Endodermal cell (in vitro differentiated cells): ENCODE measurements at regions not wholly inside any gene's neighbourhood (a gene's known extent, or its start where the extent isn't known, plus 50 kb on each side); places are given as distances from the start of the nearest gene placed in this dataset.

Source experiments
- DNase-seq: peaks from one replicate; pipeline ENCODE4 v3.0.0-alpha.2; 2017
- H3K27ac ChIP-seq: 2 replicates; pipeline ENCODE4 v1.5.1; 2013; ENCODE audit warnings: mild to moderate bottlenecking, low read depth, low read length, moderate library complexity
- H3K27me3 ChIP-seq: 2 replicates; pipeline ENCODE4 v1.6.1; 2013; ENCODE audit warnings: mild to moderate bottlenecking, low read length, moderate library complexity; ENCODE audit not compliant: insufficient read depth, control insufficient read depth, poor library complexity, severe bottlenecking
- H3K36me3 ChIP-seq: 2 replicates; pipeline ENCODE4 v1.7.0; 2013; ENCODE audit warnings: mild to moderate bottlenecking, low read length, moderate library complexity; ENCODE audit not compliant: control insufficient read depth, insufficient read depth
- H3K4me1 ChIP-seq: one replicate; pipeline ENCODE4 v1.7.0; 2013; ENCODE audit warnings: low read length; ENCODE audit not compliant: control insufficient read depth, insufficient read depth
- H3K4me3 ChIP-seq: 2 replicates; pipeline ENCODE4 v1.5.1; 2013; ENCODE audit warnings: mild to moderate bottlenecking, low read length, moderate library complexity
- H3K9ac ChIP-seq: 2 replicates; pipeline ENCODE4 v1.6.1; 2013; ENCODE audit warnings: mild to moderate bottlenecking, low read length, moderate library complexity; ENCODE audit not compliant: poor library complexity, severe bottlenecking; ENCODE audit errors: extremely low read depth
- H3K9me3 ChIP-seq: 2 replicates; pipeline ENCODE4 v1.6.1; 2013; ENCODE audit warnings: mild to moderate bottlenecking, low read length, moderate library complexity; ENCODE audit not compliant: control insufficient read depth
- H3K27ac Mint-ChIP-seq: 2 replicates; pipeline ENCODE4 v1.8.0; 2020; ENCODE audit warnings: mixed read lengths
- H3K27me3 Mint-ChIP-seq: 2 replicates; pipeline ENCODE4 v1.8.0; 2021; ENCODE audit warnings: mild to moderate bottlenecking, mixed read lengths; ENCODE audit not compliant: insufficient read depth
- H3K36me3 Mint-ChIP-seq: 2 replicates; pipeline ENCODE4 v1.8.0; 2020; ENCODE audit warnings: low read depth, mixed read lengths
- H3K4me1 Mint-ChIP-seq: 2 replicates; pipeline ENCODE4 v1.8.0; 2020; ENCODE audit warnings: mixed read lengths
- H3K4me3 Mint-ChIP-seq: 2 replicates; pipeline ENCODE4 v1.8.0; 2020; ENCODE audit warnings: mild to moderate bottlenecking, moderate library complexity, mixed read lengths
- H3K9me3 Mint-ChIP-seq: 2 replicates; pipeline ENCODE4 v1.8.0; 2020; ENCODE audit warnings: mild to moderate bottlenecking, mixed read lengths
- whole genome bisulfite sequencing, 2 experiments: methylation state at CpG; one replicate each; pipeline versions ENCODE4 v1.1.5 to v1.1.7; 2013; ENCODE audit warnings: missing lambda C conversion rate in 2 of 2, mixed read lengths in 1 of 2; ENCODE audit not compliant: insufficient coverage in 1 of 2, insufficient read length in 1 of 2; 5-methylcytosine and 5-hydroxymethylcytosine counted together
- TF ChIP-seq, protein P1 (sequence below): fragments of 200-600 bp; sonication (generic); conservative IDR thresholded peaks from 2 replicates; pipeline ENCODE4 v1.5.0; 2021; ENCODE audit warnings: antibody characterized with exemption, mild to moderate bottlenecking

GRCh38 chr7:34396437-34397064 lies 261.5 kb upstream of the NPSR1 start:
- WGBS, 2 experiments, result 80 to 88% methylated on average over 1 to 2 of the region's 2 CpGs
- peaks cover 7% of the 10 kb centered on the region for H3K36me3 Mint-ChIP-seq
- H3K4me3 ChIP-seq, result peak overlapping the region; percentile 21

DNA sequence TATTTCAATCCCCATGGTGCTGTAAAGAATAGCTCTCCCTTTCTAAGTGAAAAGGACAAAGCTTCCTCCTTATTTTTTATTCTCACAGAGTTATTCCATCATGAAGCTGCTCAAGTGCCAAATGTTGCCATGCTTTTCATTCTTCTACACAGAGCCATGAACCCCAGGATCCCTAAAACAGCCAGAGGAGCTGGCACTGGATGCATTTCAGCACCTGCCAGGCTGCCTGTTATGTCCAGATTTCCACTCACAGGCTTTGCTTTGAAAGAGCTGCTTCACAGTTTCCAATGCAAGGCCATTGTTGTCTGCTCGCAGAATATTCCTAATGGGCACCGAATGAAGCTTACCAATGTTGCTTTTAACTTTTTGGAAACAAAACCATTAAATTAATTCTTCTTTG lies 256.2 kb upstream of the NPSR1 start:
- no peak for DNase-seq
- H3K4me1 Mint-ChIP-seq, result peaks cover 6% of the 10 kb centered on the region
- H3K27ac Mint-ChIP-seq, result no peak overlapping the region
- H3K4me3 ChIP-seq, result no peak overlapping the region
- H3K4me1 ChIP-seq, result peaks cover 6% of the 10 kb centered on the region
- H3K27ac ChIP-seq, result no peak overlapping the region
- 88% methylated on average over 2 of the region's 2 CpGs; no CpG with 5 or more reads in 1 of the 2 experiments for WGBS, 2 experiments
- no peaks in the 10 kb centered on the region for H3K27me3 ChIP-seq
- peaks cover 46% of the 10 kb centered on the region for H3K36me3 ChIP-seq
- H3K9me3 ChIP-seq, result peaks cover 37% of the 10 kb centered on the region
- TF ChIP-seq, protein P1, sequence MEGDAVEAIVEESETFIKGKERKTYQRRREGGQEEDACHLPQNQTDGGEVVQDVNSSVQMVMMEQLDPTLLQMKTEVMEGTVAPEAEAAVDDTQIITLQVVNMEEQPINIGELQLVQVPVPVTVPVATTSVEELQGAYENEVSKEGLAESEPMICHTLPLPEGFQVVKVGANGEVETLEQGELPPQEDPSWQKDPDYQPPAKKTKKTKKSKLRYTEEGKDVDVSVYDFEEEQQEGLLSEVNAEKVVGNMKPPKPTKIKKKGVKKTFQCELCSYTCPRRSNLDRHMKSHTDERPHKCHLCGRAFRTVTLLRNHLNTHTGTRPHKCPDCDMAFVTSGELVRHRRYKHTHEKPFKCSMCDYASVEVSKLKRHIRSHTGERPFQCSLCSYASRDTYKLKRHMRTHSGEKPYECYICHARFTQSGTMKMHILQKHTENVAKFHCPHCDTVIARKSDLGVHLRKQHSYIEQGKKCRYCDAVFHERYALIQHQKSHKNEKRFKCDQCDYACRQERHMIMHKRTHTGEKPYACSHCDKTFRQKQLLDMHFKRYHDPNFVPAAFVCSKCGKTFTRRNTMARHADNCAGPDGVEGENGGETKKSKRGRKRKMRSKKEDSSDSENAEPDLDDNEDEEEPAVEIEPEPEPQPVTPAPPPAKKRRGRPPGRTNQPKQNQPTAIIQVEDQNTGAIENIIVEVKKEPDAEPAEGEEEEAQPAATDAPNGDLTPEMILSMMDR, result no peak
- peaks cover 16% of the 10 kb centered on the region for H3K9me3 Mint-ChIP-seq
- H3K36me3 Mint-ChIP-seq, result peaks cover 8% of the 10 kb centered on the region
- H3K4me3 Mint-ChIP-seq, result no peak overlapping the region
- no peak overlapping the region for H3K9ac ChIP-seq
- no peaks in the 10 kb centered on the region for H3K27me3 Mint-ChIP-seq

More at GRCh38 chr7:34396437-34397064, 261.5 kb upstream of the NPSR1 start:
- no peaks in the 10 kb centered on the region for H3K27me3 Mint-ChIP-seq
- H3K27me3 ChIP-seq, result no peaks in the 10 kb centered on the region
- peak overlapping the region; percentile 52 for H3K27ac Mint-ChIP-seq
- H3K4me1 Mint-ChIP-seq, result peaks cover 19% of the 10 kb centered on the region
- DNase-seq, result no peak
- no peaks in the 10 kb centered on the region for H3K4me1 ChIP-seq
- H3K36me3 ChIP-seq, result peaks cover 65% of the 10 kb centered on the region
- H3K4me3 Mint-ChIP-seq, result no peak overlapping the region
- TF ChIP-seq, protein P1, result no peak
- H3K9me3 ChIP-seq, result peaks cover 73% of the 10 kb centered on the region
- H3K9me3 Mint-ChIP-seq, result peaks cover 13% of the 10 kb centered on the region
- H3K9ac ChIP-seq, result no peak overlapping the region
- H3K27ac ChIP-seq, result no peak overlapping the region

DNA sequence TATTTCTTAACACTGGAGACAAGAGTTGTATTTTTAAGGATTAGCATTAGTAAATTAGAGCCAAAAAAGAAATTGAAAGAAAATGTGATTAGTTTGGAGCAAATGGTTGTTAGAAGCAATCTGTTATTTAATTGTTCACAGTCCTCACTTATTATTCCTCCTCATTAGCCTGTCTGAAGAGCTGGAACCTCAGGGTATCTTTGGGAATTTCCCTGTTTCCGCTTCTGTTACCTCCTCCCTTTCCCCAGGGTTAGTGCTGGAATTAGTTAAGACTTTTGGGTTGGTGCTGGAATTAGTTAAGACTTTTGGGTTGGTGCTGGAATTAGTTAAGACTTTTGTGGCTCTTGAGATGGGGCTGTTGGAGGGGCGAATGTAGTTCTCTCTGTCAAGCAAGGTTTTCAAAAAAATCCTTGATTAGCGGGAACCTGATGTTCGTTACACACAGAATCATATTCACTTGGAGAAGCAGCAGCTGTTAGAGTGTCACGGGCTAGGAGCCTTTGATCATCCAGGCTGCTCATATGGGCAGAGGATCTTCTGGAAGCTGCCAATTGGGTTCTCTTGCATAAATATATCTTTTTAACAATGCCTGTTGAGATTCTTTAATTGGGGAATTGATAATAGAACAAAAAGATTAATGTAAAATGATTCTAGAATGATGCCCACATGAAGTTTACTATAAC lies 251.0 kb upstream of the NPSR1 start:
- Mint-ChIP-seq H3K4me3 (no peak overlapping the region), H3K27me3 (no peaks in the 10 kb centered on the region), H3K36me3 (no peaks in the 10 kb centered on the region), H3K27ac (no peak overlapping the region), H3K4me1 (no peaks in the 10 kb centered on the region), H3K9me3 (no peaks in the 10 kb centered on the region)
- no peaks in the 10 kb centered on the region for H3K36me3 ChIP-seq
- no peak overlapping the region for H3K27ac ChIP-seq
- no peak overlapping the region for H3K4me3 ChIP-seq
- H3K9me3 ChIP-seq, result no peaks in the 10 kb centered on the region
- H3K27me3 ChIP-seq, result no peaks in the 10 kb centered on the region
- TF ChIP-seq, protein P1, result no peak
- H3K4me1 ChIP-seq, result peaks cover 2% of the 10 kb centered on the region
- DNase-seq, result no peak
- WGBS, 2 experiments, result 89 to 91% methylated on average over 3 to 5 of the region's 5 CpGs
- H3K9ac ChIP-seq, result no peak overlapping the region
